ENCODE measurements at regions not wholly inside any gene's neighbourhood (a gene's known extent, or its start where the extent isn't known, plus 50 kb on each side); places are given as distances from the start of the nearest gene placed in this dataset.

DNA sequence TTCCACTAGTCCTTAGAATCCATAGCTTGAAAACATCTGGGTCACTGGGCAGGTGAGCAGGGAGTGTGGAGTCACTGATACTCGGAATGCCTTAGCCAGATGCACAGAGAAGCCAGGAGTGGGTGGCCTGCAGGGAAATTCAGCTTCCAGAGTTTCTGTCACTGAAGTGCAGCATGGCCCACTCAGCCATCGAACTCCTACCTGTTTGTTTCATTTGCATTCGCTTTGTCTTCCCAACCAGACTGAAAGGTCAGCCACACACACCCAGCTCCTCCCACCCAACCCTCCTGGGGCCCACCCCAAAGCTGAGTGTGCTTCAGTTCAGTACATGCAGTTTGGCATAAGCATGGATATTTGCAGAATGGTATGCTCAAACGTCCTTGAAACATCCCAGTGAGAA, 124.5 kb upstream of the ATP10A start:
- H3K27me3 ChIP-seq (ENCODE audit: control insufficient read depth in 3 of 3, insufficient read depth in 3 of 3, low read length in 2 of 3) = no peaks in the 10 kb centered on the region
- TF ChIP-seq, protein P1, sequence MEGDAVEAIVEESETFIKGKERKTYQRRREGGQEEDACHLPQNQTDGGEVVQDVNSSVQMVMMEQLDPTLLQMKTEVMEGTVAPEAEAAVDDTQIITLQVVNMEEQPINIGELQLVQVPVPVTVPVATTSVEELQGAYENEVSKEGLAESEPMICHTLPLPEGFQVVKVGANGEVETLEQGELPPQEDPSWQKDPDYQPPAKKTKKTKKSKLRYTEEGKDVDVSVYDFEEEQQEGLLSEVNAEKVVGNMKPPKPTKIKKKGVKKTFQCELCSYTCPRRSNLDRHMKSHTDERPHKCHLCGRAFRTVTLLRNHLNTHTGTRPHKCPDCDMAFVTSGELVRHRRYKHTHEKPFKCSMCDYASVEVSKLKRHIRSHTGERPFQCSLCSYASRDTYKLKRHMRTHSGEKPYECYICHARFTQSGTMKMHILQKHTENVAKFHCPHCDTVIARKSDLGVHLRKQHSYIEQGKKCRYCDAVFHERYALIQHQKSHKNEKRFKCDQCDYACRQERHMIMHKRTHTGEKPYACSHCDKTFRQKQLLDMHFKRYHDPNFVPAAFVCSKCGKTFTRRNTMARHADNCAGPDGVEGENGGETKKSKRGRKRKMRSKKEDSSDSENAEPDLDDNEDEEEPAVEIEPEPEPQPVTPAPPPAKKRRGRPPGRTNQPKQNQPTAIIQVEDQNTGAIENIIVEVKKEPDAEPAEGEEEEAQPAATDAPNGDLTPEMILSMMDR (IDR thresholded peaks at IDR 0.05; ENCODE audit: control extremely low read depth, extremely low read depth) = no peak
- 55 to 65% methylated on average over 4 of the region's 4 CpGs for WGBS, 2 donors

DNA sequence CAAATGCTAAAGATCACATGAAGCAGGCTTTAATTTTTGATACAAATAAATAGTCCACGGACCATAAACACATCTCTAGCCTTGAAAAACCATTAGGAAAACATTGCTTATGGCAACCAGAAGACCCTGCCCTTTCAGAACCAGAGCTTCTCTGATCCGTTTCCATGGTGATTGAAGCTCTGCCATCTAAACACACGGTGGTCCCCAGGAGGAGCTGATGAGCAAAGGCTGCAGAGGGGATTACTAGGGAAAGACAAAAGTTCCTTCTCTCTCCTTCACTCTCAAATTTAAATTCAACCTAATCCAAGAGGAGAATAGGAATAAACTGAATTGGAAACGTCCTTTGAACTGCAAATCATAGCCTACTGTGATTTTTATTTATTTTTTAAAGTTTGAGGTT, 122.0 kb upstream of the ATP10A start:
- Histone ChIP-seq H3K4me3 (no peak overlapping the region), H3K4me1 (ENCODE audit: control insufficient read depth in 5 of 5, insufficient read depth in 5 of 5, low read length in 5 of 5) (no peaks in the 10 kb centered on the region), H3K27me3 (ENCODE audit: control insufficient read depth in 3 of 3, insufficient read depth in 3 of 3, low read length in 2 of 3) (no peaks in the 10 kb centered on the region), H3K9ac (ENCODE audit: insufficient read depth in 1 of 2, low read length in 2 of 2) (no peak overlapping the region), H3K9me3 (ENCODE audit: control insufficient read depth in 4 of 4, insufficient read depth in 3 of 4, low read length in 3 of 4) (peaks cover 0 to 3% (median 0%) of the 10 kb centered on the region in 4 donors), H3K36me3 (ENCODE audit: control insufficient read depth in 4 of 4, insufficient read depth in 4 of 4, low read length in 4 of 4) (no peaks in the 10 kb centered on the region), H3K27ac (ENCODE audit: low read depth in 1 of 2, low read length in 1 of 2) (no peak overlapping the region)
- no peak for DNase-seq
- 17 to 34% methylated on average over 4 of the region's 4 CpGs for WGBS, 2 donors
- no peak for ATAC-seq (ENCODE audit: insufficient read depth, low FRiP score)
- TF ChIP-seq, protein P1 (IDR thresholded peaks at IDR 0.05; ENCODE audit: control extremely low read depth, extremely low read depth) = no peak

More for the DNA sequence above, 124.5 kb upstream of the ATP10A start:
- Histone ChIP-seq H3K9ac (ENCODE audit: insufficient read depth in 1 of 2, low read length in 2 of 2) (no peak overlapping the region), H3K9me3 (ENCODE audit: control insufficient read depth in 4 of 4, insufficient read depth in 3 of 4, low read length in 3 of 4) (peaks cover 0 to 3% (median 0%) of the 10 kb centered on the region in 4 donors), H3K4me3 (no peak overlapping the region), H3K4me1 (ENCODE audit: control insufficient read depth in 5 of 5, insufficient read depth in 5 of 5, low read length in 5 of 5) (no peaks in the 10 kb centered on the region), H3K27ac (ENCODE audit: low read depth in 1 of 2, low read length in 1 of 2) (no peak overlapping the region), H3K36me3 (ENCODE audit: control insufficient read depth in 4 of 4, insufficient read depth in 4 of 4, low read length in 4 of 4) (no peaks in the 10 kb centered on the region)
- DNase-seq (no peak), ATAC-seq (ENCODE audit: insufficient read depth, low FRiP score) (no peak)

DNA sequence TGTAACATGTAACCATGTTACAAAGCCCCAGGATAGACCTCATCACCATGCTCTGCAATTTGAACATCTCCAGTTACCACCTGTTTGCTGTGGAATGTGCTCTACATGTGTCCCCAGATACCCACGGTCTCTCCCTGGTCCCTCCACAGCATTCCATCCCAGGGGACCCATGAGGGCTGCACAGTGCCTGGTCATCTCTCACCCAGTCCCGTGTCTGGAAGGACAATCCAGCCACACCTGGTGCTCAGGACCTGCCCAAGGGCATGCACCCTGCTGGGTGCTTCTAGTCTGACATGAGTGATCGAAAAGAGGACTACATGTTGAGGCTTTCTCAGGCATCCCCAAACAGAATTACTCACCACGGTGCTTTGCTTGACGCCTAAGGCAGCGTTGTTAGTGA, 119.6 kb upstream of the ATP10A start:
- 73 to 81% methylated on average over 6 of the region's 6 CpGs for WGBS, 2 donors
- no peaks in the 10 kb centered on the region for H3K4me1 ChIP-seq (ENCODE audit: control insufficient read depth in 5 of 5, insufficient read depth in 5 of 5, low read length in 5 of 5)
- ATAC-seq (ENCODE audit: insufficient read depth, low FRiP score) = no peak

More for the DNA sequence above, 119.6 kb upstream of the ATP10A start:
- Histone ChIP-seq H3K36me3 (ENCODE audit: control insufficient read depth in 4 of 4, insufficient read depth in 4 of 4, low read length in 4 of 4) (no peaks in the 10 kb centered on the region), H3K27me3 (ENCODE audit: control insufficient read depth in 3 of 3, insufficient read depth in 3 of 3, low read length in 2 of 3) (no peaks in the 10 kb centered on the region), H3K9me3 (ENCODE audit: control insufficient read depth in 4 of 4, insufficient read depth in 3 of 4, low read length in 3 of 4) (no peaks in the 10 kb centered on the region), H3K9ac (ENCODE audit: insufficient read depth in 1 of 2, low read length in 2 of 2) (no peak overlapping the region), H3K27ac (ENCODE audit: low read depth in 1 of 2, low read length in 1 of 2) (no peak overlapping the region), H3K4me3 (no peak overlapping the region)
- no peak for DNase-seq
- TF ChIP-seq, protein P1 (IDR thresholded peaks at IDR 0.05; ENCODE audit: control extremely low read depth, extremely low read depth) = no peak

Measured in lung (tissue), 11 donors.